ENCODE measurements at regions not wholly inside any gene's neighbourhood (a gene's known extent, or its start where the extent isn't known, plus 50 kb on each side); places are given as distances from the start of the nearest gene placed in this dataset.

GRCh38 chr1:239723776-239724367 lies 337.5 kb downstream of the CHRM3 start:
- H3K9me3 ChIP-seq (ENCODE audit: control insufficient read depth, insufficient read depth, low read length): 0 out of 2 replicates have a peak, but pooled peaks cover 2% of the 10 kb centered on the region
- dilution Hi-C loops (cut with HindIII; ENCODE audit: low sequenced_read_pairs, unreplicated experiment) (no loop called here), in situ Hi-C loops (cut with MboI; ENCODE audit: low sequenced_read_pairs) (no loop called here), intact Hi-C loops (cut with micrococcal nuclease) (no loop called here)
- H3K9ac ChIP-seq (ENCODE audit: low read depth, low read length): no peak overlapping the region
- no peak overlapping the region for H4K5ac ChIP-seq (ENCODE audit: low read depth, low read length)
- H3K18ac ChIP-seq (ENCODE audit: low read depth, low read length): no peak overlapping the region
- no peak overlapping the region for H2BK120ac ChIP-seq (ENCODE audit: low read depth, low read length)
- H3K23ac ChIP-seq (ENCODE audit: low read depth, low read length): no peak overlapping the region
- no peak overlapping the region for H4K91ac ChIP-seq (ENCODE audit: insufficient read depth, low read depth, low read length)
- no peak overlapping the region for H4K8ac ChIP-seq (ENCODE audit: low read depth in 2 of 2, low read length in 2 of 2)
- H3K4me1 ChIP-seq (ENCODE audit: control insufficient read depth, insufficient read depth, low read length): no peaks in the 10 kb centered on the region
- no peak overlapping the region for H3K14ac ChIP-seq (replicated peaks; ENCODE audit: low read depth, low read length)
- POLR2A ChIA-PET (ENCODE audit: unreplicated experiment): no interaction called here
- no peaks in the 10 kb centered on the region for H3K79me1 ChIP-seq (ENCODE audit: low read depth in 1 of 2, low read length in 2 of 2)
- DNase-seq: no peak
- H2BK15ac ChIP-seq (ENCODE audit: low read depth, low read length): no peak overlapping the region
- no peaks in the 10 kb centered on the region for H4K20me1 ChIP-seq (ENCODE audit: insufficient read depth, low read length)
- H3K27me3 ChIP-seq (ENCODE audit: control insufficient read depth, insufficient read depth, low read length): no peaks in the 10 kb centered on the region
- no peak overlapping the region for H2BK20ac ChIP-seq (ENCODE audit: low read depth, low read length)
- CTCF ChIA-PET: interaction anchor here (0.7 kb wide), 1 partner anchor 122 kb away, joined by 3 read pairs; no protein-coding TSS in a partner anchor
- H3K4me3 ChIP-seq (ENCODE audit: insufficient read depth, low read depth, low read length): no peak overlapping the region
- H3K56ac ChIP-seq (ENCODE audit: extremely low read depth, insufficient read depth, low read length): no peak overlapping the region
- no peaks in the 10 kb centered on the region for H3K9me1 ChIP-seq (ENCODE audit: insufficient read depth, low read length)
- H3K4ac ChIP-seq (ENCODE audit: low read depth, low read length): no peak overlapping the region
- H3K4me2 ChIP-seq (ENCODE audit: low read depth, low read length): no peak overlapping the region
- no peak overlapping the region for H2AK5ac ChIP-seq (ENCODE audit: low read depth, low read length)
- H3K36me3 ChIP-seq (ENCODE audit: control insufficient read depth, insufficient read depth, low read length): no peaks in the 10 kb centered on the region
- no peak overlapping the region for H2BK5ac ChIP-seq (ENCODE audit: low read depth, low read length, poor library complexity, severe bottlenecking)
- TF ChIP-seq RFX5 (IDR thresholded peaks at IDR 0.05; ENCODE audit: low read depth, low read length): no peak
- no peak overlapping the region for H3K27ac ChIP-seq (ENCODE audit: insufficient read depth, low read length)
- no CpG with 5 or more reads among the region's 2 CpGs for WGBS, 2 experiments (ENCODE audit: extremely low coverage in 2 of 2, insufficient read length in 1 of 2)
- BruUV-seq (replicated peaks): no TSS peak
- no peak for ATAC-seq (ENCODE audit: low read depth)
- no peak overlapping the region for H2AFZ ChIP-seq (replicated peaks; ENCODE audit: low read length, poor library complexity)
- no peak overlapping the region for H2AK9ac ChIP-seq (replicated peaks; ENCODE audit: low read depth, low read length, poor library complexity)

Measured in IMR-90 (cell line).